Activated naive CD4-positive, alpha-beta T cell treated with anti-CD3 and anti-CD28 coated beads for 36 hours (primary cell): ENCODE measurements at regions not wholly inside any gene's neighbourhood (a gene's known extent, or its start where the extent isn't known, plus 50 kb on each side); places are given as distances from the start of the nearest gene placed in this dataset.
A peak's percentile ranks its signal among the peaks of the same experiment; 100 is the strongest.

Experiments used
- CTCF ChIA-PET: fragments of 350-600 bp; sonication (Branson Sonifier 250); formaldehyde crosslinking; loops from one replicate; lab custom pipeline; 2021; ENCODE audit warnings: antibody characterized with exemption; lab: Charles Lee
- DNase-seq: peaks from one replicate; pipeline ENCODE4 v3.0.0-alpha.2; 2020
- H3K27ac Mint-ChIP-seq: one replicate; pipeline ENCODE4 v1.8.0; 2021; ENCODE audit warnings: mild to moderate bottlenecking, mixed read lengths
- H3K27me3 Mint-ChIP-seq: one replicate; pipeline ENCODE4 v1.8.0; 2021; ENCODE audit warnings: low read depth, mixed read lengths
- H3K36me3 Mint-ChIP-seq: one replicate; pipeline ENCODE4 v1.8.0; 2021; ENCODE audit warnings: low read depth, mixed read lengths
- H3K4me1 Mint-ChIP-seq: one replicate; pipeline ENCODE4 v1.8.0; 2021; ENCODE audit warnings: low read depth, mixed read lengths
- H3K4me3 Mint-ChIP-seq: one replicate; pipeline ENCODE4 v1.8.0; 2021; ENCODE audit warnings: mild to moderate bottlenecking, moderate library complexity, mixed read lengths
- H3K9me3 Mint-ChIP-seq: one replicate; pipeline ENCODE4 v1.8.0; 2021; ENCODE audit warnings: mixed read lengths
- intact Hi-C: fragments of 100-400 bp; cut with micrococcal nuclease; formaldehyde crosslinking; loops from one replicate; pipeline ENCODE4 v1.15.1; 2023

GRCh38 chr9:89768650-89769071, 163.8 kb downstream of the GADD45G start:
- Mint-ChIP-seq H3K36me3 (no peaks in the 10 kb centered on the region), H3K27me3 (no peaks in the 10 kb centered on the region), H3K4me1 (peaks cover 6% of the 10 kb centered on the region), H3K4me3 (no peak overlapping the region), H3K27ac (no peak overlapping the region), H3K9me3 (no peaks in the 10 kb centered on the region)
- CTCF ChIA-PET, result interaction anchor here (1.4 kb wide), 1 partner anchor 9 kb away, joined by 3 read pairs; no protein-coding TSS in a partner anchor
- DNase-seq, result peak; percentile 11
- intact Hi-C loops, result no loop called here

DNA sequence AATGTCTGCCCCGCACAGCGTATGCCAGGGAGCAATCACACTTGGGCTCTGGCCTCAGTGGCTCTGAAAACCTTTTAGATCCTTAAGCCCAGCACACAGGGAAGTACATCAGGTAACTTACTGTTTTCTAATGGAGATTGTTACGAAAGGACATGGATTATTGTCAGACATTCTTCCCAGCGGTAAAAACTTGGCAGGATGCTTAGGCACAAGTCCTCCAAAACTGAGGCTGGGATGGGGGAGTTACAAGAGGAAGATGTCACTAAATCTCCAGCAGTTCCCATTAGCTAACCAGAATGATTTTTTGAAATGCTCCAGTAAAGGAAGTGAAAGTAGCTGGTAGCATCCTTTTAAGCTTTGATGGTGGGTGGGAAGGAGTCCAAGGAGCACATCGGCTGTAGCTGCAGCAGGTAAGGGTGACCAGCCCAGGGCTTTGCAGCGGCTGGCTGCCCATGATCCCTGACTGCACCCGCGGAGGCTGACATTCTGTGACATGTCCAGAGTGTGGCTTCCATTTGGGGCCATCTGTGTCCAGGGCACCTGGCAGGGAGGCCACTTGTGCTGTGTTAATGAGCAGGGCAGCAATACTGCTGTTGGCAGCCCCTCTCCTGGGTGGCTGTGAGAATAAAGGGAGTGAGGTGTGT, 165.8 kb downstream of the GADD45G start:
- Mint-ChIP-seq H3K36me3 (no peaks in the 10 kb centered on the region), H3K9me3 (no peaks in the 10 kb centered on the region), H3K27ac (no peak overlapping the region), H3K27me3 (no peaks in the 10 kb centered on the region), H3K4me3 (no peak overlapping the region), H3K4me1 (peaks cover 6% of the 10 kb centered on the region)
- DNase-seq, result no peak
- intact Hi-C loops, result no loop called here
- CTCF ChIA-PET, result no interaction called here

GRCh38 chr9:89771205-89771604, 166.4 kb downstream of the GADD45G start:
- Mint-ChIP-seq H3K4me1 (peaks cover 6% of the 10 kb centered on the region), H3K27ac (no peak overlapping the region), H3K4me3 (no peak overlapping the region), H3K9me3 (no peaks in the 10 kb centered on the region), H3K36me3 (no peaks in the 10 kb centered on the region), H3K27me3 (no peaks in the 10 kb centered on the region)
- intact Hi-C loops, result no loop called here
- CTCF ChIA-PET, result no interaction called here
- no peak for DNase-seq

- no peak for DNase-seq
- intact Hi-C loops, result no loop called here
- CTCF ChIA-PET, result no interaction called here
- Mint-ChIP-seq H3K27me3 (no peaks in the 10 kb centered on the region), H3K27ac (no peak overlapping the region), H3K4me1 (peaks cover 6% of the 10 kb centered on the region), H3K36me3 (no peaks in the 10 kb centered on the region), H3K4me3 (no peak overlapping the region), H3K9me3 (no peaks in the 10 kb centered on the region)
Measured at GRCh38 chr9:89773170-89773569, 168.4 kb downstream of the GADD45G start.

GRCh38 chr9:89774858-89775370, 170.1 kb downstream of the GADD45G start:
- DNase-seq, result no peak
- Mint-ChIP-seq H3K4me3 (no peak overlapping the region), H3K36me3 (no peaks in the 10 kb centered on the region), H3K9me3 (no peaks in the 10 kb centered on the region), H3K4me1 (peaks cover 3% of the 10 kb centered on the region), H3K27me3 (no peaks in the 10 kb centered on the region), H3K27ac (no peak overlapping the region)
- intact Hi-C loops, result no loop called here
- CTCF ChIA-PET, result no interaction called here

DNA sequence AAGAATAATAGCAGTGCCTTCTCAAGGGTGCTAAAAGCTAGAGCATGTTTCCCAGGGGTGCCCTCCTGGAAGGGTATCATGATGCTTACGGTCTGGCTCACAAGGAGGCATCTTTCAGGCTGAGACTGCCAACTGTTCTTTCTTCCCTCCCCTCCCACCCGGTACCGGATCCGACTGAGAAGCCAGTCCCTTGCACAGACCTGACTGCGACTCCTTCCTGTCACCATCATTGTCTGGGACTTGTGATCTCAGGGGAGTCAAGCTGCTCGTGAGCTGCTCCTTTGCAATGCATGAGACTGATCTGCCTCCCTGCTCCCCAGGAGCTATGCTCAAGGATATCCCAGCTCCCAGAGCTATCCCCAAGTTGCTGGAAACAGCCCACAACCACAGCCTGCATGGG, 170.8 kb downstream of the GADD45G start:
- intact Hi-C loops, result no loop called here
- Mint-ChIP-seq H3K4me1 (peaks cover 3% of the 10 kb centered on the region), H3K4me3 (no peak overlapping the region), H3K9me3 (no peaks in the 10 kb centered on the region), H3K27me3 (no peaks in the 10 kb centered on the region), H3K36me3 (no peaks in the 10 kb centered on the region), H3K27ac (no peak overlapping the region)
- CTCF ChIA-PET, result no interaction called here
- no peak for DNase-seq

DNA sequence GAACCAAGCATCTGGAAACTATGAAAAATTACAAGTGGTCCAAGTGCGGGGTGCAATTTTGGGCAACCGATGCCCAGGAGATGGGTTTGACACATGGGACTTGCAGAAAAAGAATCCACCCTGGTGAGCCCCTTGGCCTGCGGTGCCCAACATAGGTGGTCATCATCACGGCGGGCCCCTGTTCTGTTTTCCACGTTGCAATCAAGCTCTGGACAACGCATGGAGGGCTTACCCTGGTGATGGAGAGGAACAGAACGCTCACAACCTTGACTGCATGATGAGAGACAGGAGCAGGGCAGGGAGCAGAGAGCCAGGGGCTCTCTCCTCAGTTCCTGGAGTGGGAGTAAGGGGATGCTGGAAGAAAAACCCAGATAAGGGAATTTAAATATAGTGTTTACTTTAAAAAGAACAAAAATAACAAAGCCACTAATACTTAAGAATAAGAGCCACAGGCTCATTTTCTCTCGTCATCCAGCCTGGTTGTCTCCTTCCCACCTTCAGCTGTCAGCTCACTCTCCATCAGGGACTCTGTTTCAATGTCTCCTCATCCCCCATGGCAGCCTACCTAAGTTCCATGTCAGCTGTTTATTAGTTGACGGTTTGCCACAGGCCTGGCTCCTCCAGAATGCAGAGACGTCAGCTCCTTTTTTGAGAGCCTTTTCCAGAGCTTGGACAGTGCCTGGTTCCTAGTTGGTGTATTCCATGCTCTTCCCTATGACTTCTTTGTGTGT, 172.1 kb downstream of the GADD45G start:
- Mint-ChIP-seq H3K27ac (no peak overlapping the region), H3K9me3 (no peaks in the 10 kb centered on the region), H3K4me3 (no peak overlapping the region), H3K36me3 (no peaks in the 10 kb centered on the region), H3K4me1 (peaks cover 4% of the 10 kb centered on the region), H3K27me3 (no peaks in the 10 kb centered on the region)
- intact Hi-C loops, result no loop called here
- CTCF ChIA-PET, result interaction anchor here (1.3 kb wide), 1 partner anchor 174 kb away, joined by 6 read pairs; no protein-coding TSS in a partner anchor
- no peak for DNase-seq

- Mint-ChIP-seq H3K4me1 (peaks cover 6% of the 10 kb centered on the region), H3K9me3 (no peaks in the 10 kb centered on the region), H3K27ac (no peak overlapping the region), H3K27me3 (no peaks in the 10 kb centered on the region), H3K36me3 (no peaks in the 10 kb centered on the region), H3K4me3 (no peak overlapping the region)
- intact Hi-C loops, result no loop called here
- CTCF ChIA-PET, result interaction anchor here (1.2 kb wide), 1 partner anchor 10 kb away, joined by 3 read pairs; no protein-coding TSS in a partner anchor
- no peak for DNase-seq
Measured at GRCh38 chr9:89777544-89777943, 172.7 kb downstream of the GADD45G start.

GRCh38 chr9:89778100-89779090, 173.6 kb downstream of the GADD45G start:
- Mint-ChIP-seq H3K36me3 (no peaks in the 10 kb centered on the region), H3K27me3 (no peaks in the 10 kb centered on the region), H3K4me3 (no peak overlapping the region), H3K4me1 (peaks cover 6% of the 10 kb centered on the region), H3K27ac (no peak overlapping the region), H3K9me3 (no peaks in the 10 kb centered on the region)
- CTCF ChIA-PET, result interaction anchor here (1.2 kb wide), 1 partner anchor 11 kb away, joined by 3 read pairs; no protein-coding TSS in a partner anchor
- DNase-seq, result no peak
- intact Hi-C loops, result no loop called here

DNA sequence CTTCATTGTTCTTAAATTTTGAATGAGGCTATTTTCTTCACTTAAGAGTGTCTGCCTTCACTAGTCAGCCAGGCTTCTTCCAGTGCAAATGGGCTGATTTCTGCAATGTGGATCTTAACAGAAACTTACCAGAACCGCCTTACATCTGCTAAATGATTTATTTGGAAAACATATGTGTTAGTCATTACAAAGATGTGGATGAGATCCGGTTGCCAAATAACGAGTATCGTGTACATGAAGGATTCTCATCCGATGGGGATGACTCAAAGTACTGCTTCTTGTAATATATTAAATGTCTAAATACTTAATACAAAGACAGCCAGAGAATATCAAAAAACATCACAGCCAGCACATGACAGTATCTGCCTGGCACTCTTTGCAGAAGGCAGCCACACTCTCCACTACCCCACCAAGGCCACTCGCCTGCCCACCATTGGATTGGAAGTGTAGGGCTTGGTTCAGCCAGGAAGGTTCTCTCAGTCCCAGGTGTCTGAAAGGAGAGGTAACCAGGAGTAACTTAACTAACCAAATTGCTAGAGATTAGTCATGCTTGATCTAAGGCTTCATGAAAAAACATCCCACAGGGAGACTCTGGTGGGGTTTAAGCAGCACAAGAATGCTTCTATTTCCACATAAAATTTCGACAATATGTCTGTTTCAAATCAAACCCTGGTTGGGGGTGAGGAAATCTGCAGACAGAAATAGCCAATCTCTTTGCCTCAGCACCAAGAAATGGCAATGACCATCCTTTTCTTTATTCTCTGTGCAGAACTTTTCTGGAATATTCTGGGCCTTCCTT, 174.8 kb downstream of the GADD45G start:
- intact Hi-C loops, result no loop called here
- Mint-ChIP-seq H3K27me3 (no peaks in the 10 kb centered on the region), H3K4me3 (no peak overlapping the region), H3K4me1 (peaks cover 6% of the 10 kb centered on the region), H3K36me3 (no peaks in the 10 kb centered on the region), H3K9me3 (no peaks in the 10 kb centered on the region), H3K27ac (no peak overlapping the region)
- CTCF ChIA-PET, result no interaction called here
- DNase-seq, result no peak

DNA sequence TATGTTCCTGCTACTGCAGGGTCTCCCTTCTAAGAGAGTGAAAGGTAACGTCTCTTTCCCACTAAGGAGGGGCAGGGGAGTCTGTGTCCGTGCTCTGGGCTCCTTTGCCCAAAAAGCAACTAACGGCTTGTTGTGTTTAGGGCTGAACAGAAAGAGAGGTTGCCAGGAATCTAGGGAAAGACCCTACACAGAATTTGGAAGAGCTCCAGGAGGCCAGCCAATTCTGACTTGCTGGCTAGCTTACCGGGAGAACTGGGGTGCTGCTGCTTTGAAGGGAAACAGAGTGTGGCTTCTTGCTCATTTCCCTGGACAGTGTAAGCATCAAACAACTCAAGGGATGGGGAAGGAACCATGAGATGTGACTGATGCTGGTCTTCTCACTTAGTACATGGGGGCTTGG, 176.1 kb downstream of the GADD45G start:
- CTCF ChIA-PET, result interaction anchor here (0.6 to 0.7 kb wide), 2 partner anchors 171 to 483 kb away, joined by 3 read pairs; no protein-coding TSS in a partner anchor
- DNase-seq, result no peak
- intact Hi-C loops, result no loop called here
- Mint-ChIP-seq H3K27ac (no peak overlapping the region), H3K4me1 (peaks cover 6% of the 10 kb centered on the region), H3K9me3 (no peaks in the 10 kb centered on the region), H3K4me3 (no peak overlapping the region), H3K36me3 (no peaks in the 10 kb centered on the region), H3K27me3 (no peaks in the 10 kb centered on the region)
